Osteocyte (in vitro differentiated cells): ENCODE measurements at regions not wholly inside any gene's neighbourhood (a gene's known extent, or its start where the extent isn't known, plus 50 kb on each side); places are given as distances from the start of the nearest gene placed in this dataset.

Experiments used
- DNase-seq: peaks from one replicate; pipeline ENCODE4 v3.0.0; 2021; ENCODE audit warnings: mixed read lengths; ENCODE audit not compliant: unreplicated experiment; ENCODE audit errors: extremely low spot score
- H3K27ac Mint-ChIP-seq: one replicate; pipeline ENCODE4 v1.8.0; 2021; ENCODE audit warnings: mild to moderate bottlenecking, mixed read lengths; ENCODE audit not compliant: unreplicated experiment
- H3K27me3 Mint-ChIP-seq: one replicate; pipeline ENCODE4 v1.8.0; 2021; ENCODE audit warnings: mixed read lengths; ENCODE audit not compliant: unreplicated experiment
- H3K36me3 Mint-ChIP-seq: one replicate; pipeline ENCODE4 v1.8.0; 2021; ENCODE audit warnings: mixed read lengths; ENCODE audit not compliant: unreplicated experiment
- H3K4me1 Mint-ChIP-seq: one replicate; pipeline ENCODE4 v1.8.0; 2021; ENCODE audit warnings: mixed read lengths; ENCODE audit not compliant: unreplicated experiment
- H3K4me3 Mint-ChIP-seq: one replicate; pipeline ENCODE4 v1.8.0; 2021; ENCODE audit warnings: mild to moderate bottlenecking, moderate library complexity, mixed read lengths; ENCODE audit not compliant: unreplicated experiment
- H3K9me3 Mint-ChIP-seq: one replicate; pipeline ENCODE4 v1.8.0; 2021; ENCODE audit warnings: mixed read lengths; ENCODE audit not compliant: unreplicated experiment
- CTCF ChIP-seq: fragments of 200-600 bp; sonication (generic); IDR thresholded peaks from 2 replicates; pipeline ENCODE4 v1.5.0; 2021; ENCODE audit warnings: antibody characterized with exemption, mild to moderate bottlenecking, moderate library complexity

DNA sequence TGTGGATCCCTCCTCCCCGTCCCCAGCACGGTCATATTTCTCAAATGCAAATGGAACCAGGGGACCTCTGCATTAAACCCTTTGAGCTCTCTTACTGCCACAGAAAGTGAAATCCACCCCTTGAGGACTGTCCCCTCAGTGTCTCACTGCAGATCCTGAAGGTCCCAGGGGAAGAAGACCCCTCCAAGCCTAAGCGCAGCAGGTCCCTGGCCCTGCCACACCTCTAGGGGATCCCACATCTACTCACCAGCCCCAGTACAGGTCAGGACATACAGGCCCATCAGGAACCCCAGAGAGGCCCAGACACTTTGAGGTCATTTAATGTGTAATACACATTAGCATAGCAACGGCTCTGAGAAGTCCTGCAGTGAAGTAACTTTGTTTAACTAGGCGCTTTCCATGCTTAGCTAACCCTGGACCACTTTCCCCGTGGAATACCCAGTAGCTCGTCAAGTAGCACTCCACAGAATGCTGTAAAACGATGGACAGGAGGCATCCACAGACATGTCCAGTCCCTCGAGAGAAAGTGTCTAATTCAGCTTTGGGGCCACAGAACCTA lies 54.7 kb upstream of the ALDH1B1 start:
- no peak for TF ChIP-seq CTCF
- peaks cover 31% of the 10 kb centered on the region for H3K27me3 Mint-ChIP-seq
- H3K27ac Mint-ChIP-seq, result no peak overlapping the region
- no peaks in the 10 kb centered on the region for H3K36me3 Mint-ChIP-seq
- no peaks in the 10 kb centered on the region for H3K4me1 Mint-ChIP-seq
- no peaks in the 10 kb centered on the region for H3K9me3 Mint-ChIP-seq
- DNase-seq, result peak; percentile 40
- H3K4me3 Mint-ChIP-seq, result no peak overlapping the region

DNA sequence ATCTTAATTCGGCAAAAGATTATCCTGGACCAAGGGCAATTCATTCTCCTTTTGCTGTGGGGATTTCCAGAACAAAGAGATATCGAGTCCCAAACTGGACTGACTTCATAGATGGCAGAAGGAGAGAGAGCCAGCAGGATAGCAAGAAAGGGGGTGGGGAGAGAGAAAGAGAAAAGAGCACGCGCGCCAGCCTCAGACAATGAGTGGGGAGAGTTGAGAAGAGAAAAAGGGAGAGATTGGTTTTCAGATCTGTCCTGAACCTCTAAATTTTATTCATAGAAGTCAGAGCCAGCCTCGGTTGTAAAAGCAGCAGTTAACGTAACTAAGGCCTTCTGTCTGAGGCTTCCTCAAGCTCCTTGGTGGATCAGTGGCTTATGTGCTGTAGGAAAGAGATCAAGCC lies 55.3 kb upstream of the ALDH1B1 start:
- H3K36me3 Mint-ChIP-seq, result no peaks in the 10 kb centered on the region
- peak; percentile 10 for DNase-seq
- H3K27ac Mint-ChIP-seq, result no peak overlapping the region
- H3K4me3 Mint-ChIP-seq, result no peak overlapping the region
- H3K27me3 Mint-ChIP-seq, result peaks cover 25% of the 10 kb centered on the region
- no peaks in the 10 kb centered on the region for H3K9me3 Mint-ChIP-seq
- no peak for TF ChIP-seq CTCF
- H3K4me1 Mint-ChIP-seq, result no peaks in the 10 kb centered on the region

- no peak for TF ChIP-seq CTCF
- DNase-seq, result peak; percentile 69
- Mint-ChIP-seq H3K27me3 (peaks cover 22% of the 10 kb centered on the region), H3K27ac (no peak overlapping the region), H3K4me3 (no peak overlapping the region), H3K4me1 (no peaks in the 10 kb centered on the region), H3K36me3 (no peaks in the 10 kb centered on the region), H3K9me3 (no peaks in the 10 kb centered on the region)
Observed at GRCh38 chr9:38336341-38336740, 56.2 kb upstream of the ALDH1B1 start.

GRCh38 chr9:38335686-38336085 lies 56.8 kb upstream of the ALDH1B1 start:
- Mint-ChIP-seq H3K27me3 (peaks cover 19% of the 10 kb centered on the region), H3K9me3 (no peaks in the 10 kb centered on the region), H3K27ac (no peak overlapping the region), H3K4me3 (no peak overlapping the region), H3K36me3 (no peaks in the 10 kb centered on the region), H3K4me1 (no peaks in the 10 kb centered on the region)
- TF ChIP-seq CTCF, result no peak
- peak; percentile 13 for DNase-seq

DNA sequence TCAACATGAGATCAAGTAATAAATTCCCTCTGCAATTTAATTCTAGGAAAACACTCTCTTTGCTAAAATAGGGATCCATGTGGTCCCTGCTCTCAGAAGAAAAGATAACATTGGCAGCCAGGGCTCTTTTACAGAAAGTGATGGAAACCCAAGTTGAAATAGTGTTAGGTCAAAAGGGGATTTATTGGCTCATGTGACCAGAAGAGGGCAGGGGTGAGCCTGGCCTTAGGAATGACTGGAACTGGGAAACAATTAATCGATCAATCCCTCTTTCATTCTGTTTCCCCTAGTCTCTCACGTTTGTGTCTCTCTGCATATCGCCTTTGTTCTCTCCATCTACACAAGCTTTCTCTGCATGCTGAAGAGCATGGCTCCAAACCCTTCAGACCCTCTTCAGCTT lies 58.3 kb upstream of the ALDH1B1 start:
- Mint-ChIP-seq H3K4me1 (no peaks in the 10 kb centered on the region), H3K27ac (no peak overlapping the region), H3K27me3 (peaks cover 18% of the 10 kb centered on the region), H3K36me3 (no peaks in the 10 kb centered on the region), H3K9me3 (no peaks in the 10 kb centered on the region), H3K4me3 (no peak overlapping the region)
- TF ChIP-seq CTCF, result peak; percentile 33
- peak; percentile 11 for DNase-seq
